OCI-LY1 (cell line): ENCODE measurements at regions not wholly inside any gene's neighbourhood (a gene's known extent, or its start where the extent isn't known, plus 50 kb on each side); places are given as distances from the start of the nearest gene placed in this dataset.

Source experiments
- H2AFZ ChIP-seq: fragments of 200-600 bp; sonication (generic), shearing (Covaris generic); 2 replicates; pipeline ENCODE4 v1.6.0; 2014; ENCODE audit warnings: antibody characterized with exemption, mild to moderate bottlenecking, low read length
- H3F3A ChIP-seq: fragments of 200-600 bp; sonication (generic), shearing (Covaris generic); 2 replicates; pipeline ENCODE4 v1.6.0; 2014; ENCODE audit warnings: mild to moderate bottlenecking, antibody characterized with exemption, low read length, moderate library complexity; ENCODE audit not compliant: insufficient read depth
- H3K27ac ChIP-seq: fragments of 200-600 bp; sonication (generic); 2 replicates; pipeline ENCODE4 v1.5.1; 2014; ENCODE audit warnings: low read length, mixed run types, mild to moderate bottlenecking, low read depth; ENCODE audit not compliant: poor library complexity, severe bottlenecking
- H3K27me3 ChIP-seq: fragments of 200-600 bp; sonication (generic); 2 replicates; pipeline ENCODE4 v1.6.0; 2014; ENCODE audit warnings: antibody characterized with exemption, mild to moderate bottlenecking, low read length, moderate library complexity; ENCODE audit not compliant: insufficient read depth
- H3K36me3 ChIP-seq: fragments of 200-600 bp; sonication (generic); 2 replicates; pipeline ENCODE4 v1.6.1; 2014; ENCODE audit warnings: mild to moderate bottlenecking, antibody characterized with exemption, low read length, moderate library complexity, mixed read lengths; ENCODE audit not compliant: insufficient read depth
- H3K4me1 ChIP-seq: fragments of 200-600 bp; sonication (generic); 2 replicates; pipeline ENCODE4 v1.5.1; 2014; ENCODE audit warnings: mild to moderate bottlenecking, low read length, moderate library complexity; ENCODE audit not compliant: insufficient read depth, severe bottlenecking
- H3K4me2 ChIP-seq: fragments of 200-600 bp; sonication (generic), shearing (Covaris generic); 2 replicates; pipeline ENCODE4 v1.6.1; 2014; ENCODE audit warnings: low read length
- H3K4me3 ChIP-seq: fragments of 200-600 bp; sonication (generic); 2 replicates; pipeline ENCODE4 v1.5.1; 2014; ENCODE audit warnings: low read length, low read depth, mild to moderate bottlenecking, mixed read lengths; ENCODE audit not compliant: poor library complexity, severe bottlenecking
- H3K79me2 ChIP-seq: fragments of 200-600 bp; shearing (Covaris generic); 2 replicates; pipeline ENCODE4 v1.6.1; 2016; ENCODE audit warnings: mixed run types, low read length, mixed read lengths; ENCODE audit not compliant: insufficient read depth
- H3K9ac ChIP-seq: fragments of 200-600 bp; sonication (generic), shearing (Covaris generic); 2 replicates; pipeline ENCODE4 v1.6.1; 2014; ENCODE audit warnings: mild to moderate bottlenecking, low read length, mixed read lengths
- H3K9me2 ChIP-seq: fragments of 200-600 bp; sonication (generic), shearing (Covaris generic); 2 replicates; pipeline ENCODE4 v1.6.1; 2014; ENCODE audit warnings: low read depth, mild to moderate bottlenecking, low read length, mixed read lengths
- H3K9me3 ChIP-seq: fragments of 200-600 bp; shearing (Covaris generic); 2 replicates; pipeline ENCODE4 v1.6.1; 2014; ENCODE audit warnings: low read length, mixed read lengths
- H4K20me1 ChIP-seq: fragments of 200-600 bp; sonication (generic), shearing (Covaris generic); 2 replicates; pipeline ENCODE4 v1.6.0; 2016; ENCODE audit warnings: mild to moderate bottlenecking, low read length; ENCODE audit not compliant: insufficient read depth
- CTCF ChIP-seq: fragments of 200-600 bp; sonication (generic), shearing (Covaris generic); IDR thresholded peaks from 2 replicates; pipeline ENCODE4 v1.5.1; 2017; ENCODE audit warnings: mild to moderate bottlenecking, antibody characterized with exemption, low read length, moderate library complexity, mixed read lengths
- EZH2 ChIP-seq: fragments of 200-600 bp; sonication (generic), shearing (Covaris generic); IDR thresholded peaks from 2 replicates; pipeline ENCODE4 v1.8.0; 2017; ENCODE audit warnings: borderline replicate concordance, mixed run types, mild to moderate bottlenecking, antibody characterized with exemption, low read length, moderate library complexity, mixed read lengths

GRCh38 chr18:24630346-24630880 is 170.0 kb downstream of the HRH4 start:
- TF ChIP-seq EZH2 (no peak), CTCF (no peak)
- H3K4me3 ChIP-seq = no peak overlapping the region
- no peaks in the 10 kb centered on the region; the same call in 1 of the 2 replicates for H3K27me3 ChIP-seq
- H3K4me2 ChIP-seq = no peak overlapping the region
- no peaks in the 10 kb centered on the region for H3K9me2 ChIP-seq
- H3K9me3 ChIP-seq = no peaks in the 10 kb centered on the region
- no peaks in the 10 kb centered on the region for H3K4me1 ChIP-seq
- no peaks in the 10 kb centered on the region for H3F3A ChIP-seq
- no peaks in the 10 kb centered on the region for H3K36me3 ChIP-seq
- no peaks in the 10 kb centered on the region for H3K79me2 ChIP-seq
- H3K9ac ChIP-seq = no peak overlapping the region
- no peaks in the 10 kb centered on the region for H4K20me1 ChIP-seq
- H2AFZ ChIP-seq = no peak overlapping the region
- H3K27ac ChIP-seq = no peak overlapping the region

- Histone ChIP-seq H3F3A (no peaks in the 10 kb centered on the region), H3K9me3 (no peaks in the 10 kb centered on the region), H3K27me3 (no peaks in the 10 kb centered on the region; the same call in 1 of the 2 replicates), H2AFZ (no peak overlapping the region), H3K9ac (no peak overlapping the region), H3K4me2 (no peak overlapping the region), H3K4me3 (no peak overlapping the region), H4K20me1 (no peaks in the 10 kb centered on the region), H3K36me3 (no peaks in the 10 kb centered on the region), H3K9me2 (no peaks in the 10 kb centered on the region), H3K79me2 (no peaks in the 10 kb centered on the region), H3K27ac (no peak overlapping the region), H3K4me1 (no peaks in the 10 kb centered on the region)
- no peak for TF ChIP-seq CTCF
- TF ChIP-seq EZH2 = no peak
Measured at GRCh38 chr18:24631243-24632025, 171.0 kb downstream of the HRH4 start.

- no peak for TF ChIP-seq CTCF
- Histone ChIP-seq H3K9ac (no peak overlapping the region), H3K4me1 (no peaks in the 10 kb centered on the region), H3K4me3 (no peak overlapping the region), H3K79me2 (no peaks in the 10 kb centered on the region), H3K4me2 (no peak overlapping the region), H3K27me3 (no peaks in the 10 kb centered on the region; the same call in 1 of the 2 replicates), H3K27ac (no peak overlapping the region), H3F3A (no peaks in the 10 kb centered on the region), H2AFZ (no peak overlapping the region), H3K36me3 (no peaks in the 10 kb centered on the region), H3K9me2 (no peaks in the 10 kb centered on the region), H3K9me3 (no peaks in the 10 kb centered on the region), H4K20me1 (no peaks in the 10 kb centered on the region)
Measured at GRCh38 chr18:24632158-24632988, 171.9 kb downstream of the HRH4 start.
